Ovary (tissue), 3 donors: ENCODE measurements at regions not wholly inside any gene's neighbourhood (a gene's known extent, or its start where the extent isn't known, plus 50 kb on each side); places are given as distances from the start of the nearest gene placed in this dataset.

ENCODE experiments used
- CTCF ChIP-seq, 3 donors: fragments of 450-650 bp in 2 of 3; fragments of 200-600 bp in 1 of 3; IDR thresholded peaks; one replicate each; pipeline versions ENCODE4 v1.5.1 to v1.8.0; 2016 to 2022; ENCODE audit warnings: antibody characterized with exemption in 3 of 3, mild to moderate bottlenecking in 1 of 3
- EP300 ChIP-seq: sonication (generic); formaldehyde crosslinking; IDR thresholded peaks from one replicate; pipeline ENCODE4 v1.6.1; 2017; ENCODE audit warnings: antibody characterized with exemption
- donor health status: DM: no; HTN: no; CAD: no.

DNA sequence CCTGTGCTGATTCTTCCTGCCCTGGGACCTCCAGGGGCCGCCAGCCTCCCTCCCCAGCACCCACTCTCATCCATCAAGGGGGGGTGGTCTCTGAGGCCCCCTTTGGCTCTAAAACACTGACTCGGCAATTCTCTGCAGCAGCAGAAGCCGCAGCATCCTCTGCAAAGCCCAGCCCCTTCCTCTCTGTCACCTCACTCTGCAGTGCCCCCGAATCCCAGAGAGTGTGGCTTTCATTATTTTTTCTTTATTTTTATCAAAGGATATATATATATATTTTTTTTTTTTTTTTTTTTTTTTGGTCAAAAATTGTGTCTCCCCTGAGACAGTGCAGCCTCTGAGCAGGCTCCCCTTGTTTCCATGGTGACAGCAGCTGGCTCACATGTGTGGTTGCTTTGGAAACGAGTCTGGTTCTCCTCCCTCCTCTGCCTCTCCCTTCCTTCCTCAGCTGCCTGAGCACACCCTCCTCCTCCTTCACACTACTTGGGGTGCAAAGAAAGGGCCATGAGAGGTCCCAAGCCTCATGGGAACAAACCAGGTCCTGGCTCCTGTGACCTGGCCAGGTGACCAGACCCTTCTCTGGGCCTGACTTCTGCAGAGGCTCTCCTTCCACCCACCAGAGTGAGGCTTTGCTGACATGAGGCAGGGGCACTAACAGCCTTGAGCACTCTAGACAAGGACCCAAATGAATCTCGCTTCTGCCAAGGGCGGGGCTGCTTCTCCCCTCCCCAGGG is 100.5 kb downstream of the LRRC74A start:
- TF ChIP-seq CTCF (IDR thresholded peaks at IDR 0.05), result no peak
- TF ChIP-seq EP300, result no peak
